GM03348 (cell line): ENCODE measurements at regions not wholly inside any gene's neighbourhood (a gene's known extent, or its start where the extent isn't known, plus 50 kb on each side); places are given as distances from the start of the nearest gene placed in this dataset.
A peak's percentile ranks its signal among the peaks of the same experiment; 100 is the strongest.

Experiments used
- DNase-seq: peaks from one replicate; pipeline ENCODE4 v3.0.0; 2012; ENCODE audit warnings: low spot score

GRCh38 chr1:59151387-59151761, 145.5 kb upstream of the FGGY start:
- no peak for DNase-seq

- DNase-seq = no peak
Measured at GRCh38 chr1:59151860-59152259, 145.0 kb upstream of the FGGY start.

- no peak for DNase-seq
Measured at GRCh38 chr1:59152511-59152910, 144.4 kb upstream of the FGGY start.

DNA sequence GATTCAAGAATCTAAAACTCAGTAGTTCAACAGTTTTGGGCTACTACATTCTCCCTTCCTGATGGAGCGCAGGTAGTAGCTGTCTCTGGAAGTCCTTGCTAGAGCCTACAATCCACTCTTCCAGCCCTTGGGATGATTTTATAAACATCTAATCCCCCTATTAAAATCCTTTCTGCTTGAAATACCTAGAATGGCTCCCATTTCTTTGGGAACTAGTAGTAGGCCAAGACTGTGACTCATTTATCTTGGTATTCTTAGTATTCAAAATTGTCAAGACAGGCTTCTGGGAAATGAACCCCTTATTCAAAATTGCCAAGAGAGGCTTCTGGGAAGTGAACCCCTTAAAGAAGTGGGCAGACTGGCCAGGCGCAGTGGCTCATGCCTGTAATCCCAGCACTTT, 142.5 kb upstream of the FGGY start:
- no peak for DNase-seq

DNA sequence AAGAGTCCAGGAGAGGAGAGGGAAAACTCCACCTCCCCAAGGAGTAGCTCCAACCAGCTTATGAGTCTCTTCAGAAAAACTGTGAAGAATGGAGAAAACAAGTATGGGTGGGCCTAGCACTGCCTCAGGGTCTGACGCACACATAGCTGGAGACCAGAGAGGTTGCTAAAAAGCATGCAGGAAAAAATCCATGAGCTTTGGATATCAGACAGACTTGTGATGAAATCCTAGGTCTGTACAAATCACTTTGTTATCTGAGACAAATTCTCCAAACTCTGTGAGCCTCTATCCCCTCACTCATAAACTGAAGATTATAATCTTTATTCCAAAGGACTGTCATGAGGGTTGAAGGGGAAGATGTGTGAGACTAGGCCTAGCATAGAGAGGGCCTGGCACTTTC, 141.5 kb upstream of the FGGY start:
- no peak for DNase-seq

- no peak for DNase-seq
Measured at GRCh38 chr1:59156051-59156450, 140.8 kb upstream of the FGGY start.

- no peak for DNase-seq
Measured at GRCh38 chr1:59156526-59157199, 140.2 kb upstream of the FGGY start.

DNA sequence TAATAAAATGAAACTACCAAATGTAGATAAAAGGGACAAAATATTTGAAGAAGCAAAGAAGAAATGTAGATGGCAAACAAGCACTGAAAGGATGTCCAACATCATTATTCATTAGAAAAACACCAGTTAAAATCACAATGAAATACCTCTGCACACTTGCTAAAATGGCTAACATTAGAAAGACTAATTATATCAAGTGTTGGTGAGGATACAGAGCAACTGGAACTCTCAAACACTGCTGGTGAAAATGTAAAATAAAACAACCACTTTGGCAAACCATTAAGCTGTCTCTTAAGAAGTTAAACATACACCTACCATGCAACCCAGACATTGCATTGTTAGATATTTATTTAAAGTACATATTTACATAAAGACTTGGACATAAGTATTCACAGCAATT, 138.6 kb upstream of the FGGY start:
- no peak for DNase-seq

- DNase-seq = no peak
Measured at GRCh38 chr1:59159557-59160203, 137.2 kb upstream of the FGGY start.

DNA sequence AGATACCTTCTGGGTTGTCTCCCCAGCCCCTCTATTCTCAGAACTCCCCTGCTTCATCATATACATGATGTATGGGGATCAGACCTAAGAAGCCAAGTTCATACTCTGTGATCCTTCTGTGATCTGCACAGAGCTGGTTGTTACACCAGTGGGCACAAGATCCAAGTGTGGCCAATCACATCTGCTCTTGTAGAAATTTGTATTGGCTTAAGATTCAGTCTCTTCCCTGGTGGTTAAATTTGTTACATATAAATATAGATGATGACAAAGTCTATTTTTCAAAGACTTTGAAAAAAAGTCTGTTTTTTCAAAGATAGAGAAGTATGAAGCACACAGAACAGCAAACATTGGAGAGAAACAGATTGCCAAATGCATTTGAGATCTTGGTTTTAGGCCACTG, 135.8 kb upstream of the FGGY start:
- DNase-seq = no peak

DNA sequence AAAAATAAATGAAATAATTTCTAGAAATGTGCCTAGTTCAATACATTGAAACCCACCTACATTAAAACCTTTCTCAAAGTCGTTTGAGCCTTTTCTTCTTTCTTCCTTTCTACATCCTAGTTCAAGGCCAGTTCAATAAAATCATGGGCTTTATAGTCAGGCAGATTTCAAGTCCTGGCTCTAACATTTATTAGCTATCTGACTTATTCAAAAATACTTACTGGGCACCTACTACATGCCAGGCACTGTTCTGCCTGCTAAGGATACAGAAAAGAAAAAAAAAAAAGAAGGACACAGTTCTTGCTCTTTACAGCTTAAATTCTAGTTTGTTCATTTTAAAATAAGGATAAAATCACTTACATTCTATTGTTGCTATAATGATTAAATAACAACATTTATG, 134.2 kb upstream of the FGGY start:
- DNase-seq = no peak

DNA sequence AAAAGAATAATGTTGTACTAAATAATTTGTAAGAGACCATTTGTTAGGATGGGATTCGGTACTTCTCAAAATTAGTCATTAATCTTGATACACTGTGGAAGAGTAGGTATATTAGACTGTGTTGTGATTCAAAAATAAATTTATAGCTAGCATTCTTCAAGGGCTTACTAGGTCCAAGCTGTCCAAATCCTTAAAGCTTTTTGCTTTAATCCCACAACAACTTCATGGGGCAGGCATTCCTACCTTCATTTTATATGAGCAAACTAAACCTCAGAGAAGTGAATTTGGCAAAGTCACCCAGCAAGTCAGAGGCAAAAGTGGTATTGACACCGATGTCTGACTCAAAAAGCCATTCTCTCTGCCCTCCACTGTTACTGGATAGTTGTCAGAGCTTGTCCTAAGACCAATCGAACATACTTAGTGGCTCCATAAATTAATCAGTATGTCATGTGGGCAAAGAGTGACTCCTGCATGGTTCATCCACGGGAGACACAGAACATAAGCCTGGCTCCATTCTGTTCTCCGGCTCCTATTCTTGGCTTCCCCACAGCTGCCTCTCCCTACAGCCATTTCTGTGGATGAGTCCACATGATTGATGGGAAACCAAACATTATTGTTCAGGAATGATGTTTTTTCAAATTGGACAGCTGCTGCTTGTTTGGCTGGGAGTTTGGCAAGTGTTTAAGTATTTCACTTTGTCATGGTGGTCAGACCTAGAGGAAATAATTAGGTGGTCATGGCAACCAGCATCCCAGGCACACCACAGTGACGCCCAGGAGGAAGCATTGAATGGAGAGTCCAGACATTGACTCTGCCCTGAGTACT, 133.4 kb upstream of the FGGY start:
- DNase-seq = peak; percentile 80

DNA sequence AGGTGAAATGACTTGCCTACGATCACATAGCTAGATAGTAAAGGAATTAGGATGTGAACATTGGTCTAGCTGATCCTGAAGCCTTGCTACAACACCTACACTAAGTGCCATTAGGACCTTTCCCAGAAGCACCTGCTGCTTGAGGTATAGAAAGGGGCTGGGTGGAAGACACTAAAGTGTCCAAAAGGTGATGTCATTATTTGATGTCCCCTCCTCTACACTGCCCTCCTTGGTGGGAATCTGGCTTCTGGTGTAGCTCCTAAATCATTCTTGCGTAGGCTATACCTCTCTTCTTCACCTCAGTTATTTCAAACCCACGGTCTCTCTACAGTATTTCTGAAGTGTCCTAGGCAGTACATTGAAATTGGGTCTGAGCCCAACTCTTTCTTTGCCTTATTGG, 132.5 kb upstream of the FGGY start:
- DNase-seq = no peak

DNA sequence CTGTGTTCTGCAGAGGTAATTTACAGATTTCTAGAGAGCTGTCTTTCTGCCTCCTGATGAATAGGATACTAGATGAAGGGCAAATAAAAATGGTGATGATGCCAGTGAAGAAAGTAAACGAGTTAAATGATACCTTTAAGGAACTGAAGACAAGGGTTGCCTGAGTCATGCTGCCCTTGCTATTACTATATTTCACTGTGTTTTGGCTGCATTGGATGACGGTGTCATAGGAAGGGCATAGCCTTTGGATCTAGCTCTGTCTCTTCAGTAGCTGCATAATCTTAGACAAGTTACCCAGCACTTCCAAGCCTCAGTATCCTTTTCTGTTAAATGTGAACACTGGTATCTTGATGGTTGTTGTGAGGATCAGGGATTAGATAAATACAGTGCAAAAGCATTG, 131.5 kb upstream of the FGGY start:
- no peak for DNase-seq

DNA sequence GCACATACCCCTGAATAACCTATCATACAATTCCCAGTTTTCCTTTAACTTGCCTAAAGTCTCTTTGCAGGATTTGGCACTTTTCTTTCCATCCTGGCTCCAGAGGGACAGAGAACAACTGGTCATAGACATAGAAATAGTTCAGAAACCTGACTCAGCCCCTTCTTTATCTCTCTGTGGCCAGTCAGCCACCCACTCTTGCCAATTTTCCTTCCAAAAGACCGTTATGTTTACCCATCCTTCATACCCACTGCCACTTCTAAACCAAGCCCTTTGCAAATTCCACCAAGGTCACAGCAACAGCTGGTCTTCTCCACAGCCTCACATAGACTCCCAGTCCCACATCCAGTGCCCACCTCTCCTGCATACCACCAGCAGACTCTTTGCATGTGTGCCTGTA, 127.2 kb upstream of the FGGY start:
- no peak for DNase-seq

GRCh38 chr1:59170659-59171058, 126.2 kb upstream of the FGGY start:
- no peak for DNase-seq

DNA sequence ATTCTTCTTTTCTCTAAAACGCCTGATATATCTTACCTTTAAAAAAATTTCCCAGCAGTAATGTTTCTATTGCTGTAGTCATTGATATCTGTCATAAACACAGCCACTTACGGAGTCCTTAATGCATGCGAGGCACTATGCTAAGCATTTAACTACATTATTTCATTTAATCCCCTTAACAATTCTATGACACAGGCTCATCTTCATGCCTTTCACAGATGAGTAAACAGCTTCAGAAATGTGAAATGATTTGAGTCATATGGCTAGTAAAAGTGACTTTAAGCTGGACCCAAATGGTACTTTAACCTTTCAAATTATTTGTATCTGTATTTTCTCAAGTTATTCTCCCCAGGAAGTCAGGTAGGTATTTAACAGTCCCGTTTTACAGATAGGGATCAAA, 125.1 kb upstream of the FGGY start:
- DNase-seq = no peak

DNA sequence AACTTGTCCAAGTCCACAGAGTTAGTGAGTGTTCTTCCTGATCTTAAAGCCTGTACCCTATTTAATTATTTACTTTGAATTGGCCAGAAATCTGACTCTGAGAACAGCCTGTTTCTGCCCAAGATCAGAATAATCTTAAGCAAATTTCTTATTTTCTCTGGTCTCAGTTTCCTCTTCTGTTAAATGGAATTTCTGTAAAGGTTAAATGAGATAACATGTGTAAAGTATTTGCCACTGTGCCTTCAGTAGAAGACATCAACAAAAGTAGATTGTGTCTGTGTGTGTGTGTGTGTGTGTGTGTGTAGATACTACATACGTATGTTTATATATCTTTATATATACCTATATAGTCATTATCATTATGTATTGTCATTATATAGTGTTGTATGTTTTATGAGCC, 124.2 kb upstream of the FGGY start:
- no peak for DNase-seq

GRCh38 chr1:59173721-59174120, 123.2 kb upstream of the FGGY start:
- DNase-seq = peak; percentile 54

DNA sequence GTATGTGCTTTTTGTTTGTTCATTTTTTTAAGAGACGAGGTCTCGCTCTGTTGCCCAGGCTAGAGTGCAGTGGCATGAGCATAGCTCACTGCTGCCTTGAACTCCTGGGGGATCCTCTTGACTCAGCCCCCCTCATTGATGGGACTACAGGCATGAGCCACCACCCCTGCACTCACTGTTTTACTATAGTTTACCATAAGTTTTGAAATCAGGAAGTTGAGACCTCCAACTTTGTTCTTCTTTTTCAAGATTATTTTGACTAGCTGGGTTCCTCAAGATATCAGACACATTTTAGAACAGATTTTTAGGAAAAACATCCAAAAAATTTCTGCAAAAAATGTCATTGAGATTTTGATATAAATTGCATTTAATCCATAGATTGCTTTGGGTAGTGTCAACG, 120.4 kb upstream of the FGGY start:
- no peak for DNase-seq

DNA sequence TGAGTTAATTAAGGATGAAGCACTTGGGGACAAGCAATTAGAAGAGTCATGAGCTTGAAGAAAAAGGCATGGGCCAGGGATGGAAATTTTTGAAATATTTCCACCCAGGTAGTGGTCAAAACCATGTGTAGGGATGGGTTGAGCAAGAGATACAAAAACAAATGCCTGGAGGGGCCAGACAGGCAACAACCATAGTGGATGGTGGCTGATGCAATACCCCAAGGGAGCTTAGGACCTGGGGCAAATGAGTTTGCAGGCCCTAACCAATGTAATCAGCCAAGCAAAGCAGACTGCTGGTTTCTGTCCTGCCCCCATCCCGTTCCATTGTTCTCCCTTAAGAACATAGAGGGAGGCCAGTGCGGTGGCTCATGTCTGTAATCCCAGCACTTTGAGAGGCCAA, 119.1 kb upstream of the FGGY start:
- no peak for DNase-seq

DNA sequence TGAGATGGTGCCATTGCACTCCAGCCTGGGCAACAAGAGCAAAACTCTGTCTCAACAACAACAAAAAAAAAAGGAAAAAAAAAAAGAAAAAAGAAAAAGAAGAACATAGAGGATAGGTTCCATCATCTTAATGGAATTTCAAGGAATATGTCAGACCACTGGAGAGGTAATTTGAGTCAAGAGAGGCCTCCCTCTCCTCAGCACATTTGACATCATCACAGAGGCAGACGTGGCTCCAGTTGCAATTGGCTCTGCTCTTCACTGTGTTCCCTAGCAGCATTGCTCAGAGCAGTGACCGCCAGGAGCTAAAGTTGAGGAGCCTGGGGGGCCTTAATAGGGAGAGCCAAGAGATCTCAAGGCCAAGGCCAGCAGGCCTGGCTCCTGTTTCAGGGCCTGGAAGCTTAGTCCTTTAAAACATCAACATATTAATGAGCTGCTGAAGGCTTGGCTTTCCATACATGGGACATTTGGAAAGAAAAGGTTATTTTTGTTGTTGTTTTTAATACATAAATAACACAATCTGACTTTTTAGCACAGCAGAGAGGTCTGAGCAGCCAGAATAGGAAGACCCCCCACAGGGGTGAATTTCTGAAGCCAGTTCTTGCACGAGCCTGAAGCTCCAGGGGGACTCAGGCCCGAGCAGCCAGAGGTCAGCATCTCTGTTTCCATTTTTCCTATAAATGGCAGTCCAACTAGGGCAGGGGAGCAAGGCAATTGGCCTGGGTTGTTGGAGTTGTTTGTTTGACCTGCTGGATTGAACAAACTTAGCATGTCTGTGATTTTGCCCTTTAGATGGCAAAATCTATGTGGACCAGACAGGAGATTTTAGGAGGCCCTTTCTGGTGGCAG, 118.3 kb upstream of the FGGY start:
- DNase-seq = no peak

- DNase-seq = no peak
Measured at GRCh38 chr1:59179673-59180072, 117.2 kb upstream of the FGGY start.
